ENCODE measurements at regions not wholly inside any gene's neighbourhood (a gene's known extent, or its start where the extent isn't known, plus 50 kb on each side); places are given as distances from the start of the nearest gene placed in this dataset.

DNA sequence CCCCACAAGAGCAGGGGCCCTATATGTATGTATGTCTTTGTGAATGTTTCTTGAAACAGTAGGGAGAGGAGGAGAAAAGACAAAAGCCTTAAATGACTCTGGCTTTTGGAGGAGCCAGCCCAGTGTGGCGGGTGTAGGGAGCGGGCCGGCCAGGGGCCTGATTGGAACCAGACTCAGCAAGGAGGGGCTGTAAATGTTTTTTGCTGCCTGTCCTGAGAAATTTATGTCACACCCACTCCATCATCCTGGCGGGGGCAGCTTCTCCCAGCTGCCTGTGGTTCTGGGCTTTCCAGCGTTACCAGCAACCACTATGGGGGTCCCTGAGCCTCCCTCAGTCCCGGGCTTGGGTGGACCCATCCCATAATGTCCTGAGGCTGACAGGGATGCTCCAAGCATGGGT is 130.8 kb downstream of the PJA1 start:
- H3K9ac ChIP-seq (ENCODE audit: low read depth, low read length, poor library complexity) = no peak overlapping the region
- peak overlapping the region; percentile 46 for H2AK5ac ChIP-seq (ENCODE audit: low read depth, low read length)
- no peaks in the 10 kb centered on the region for H3K9me3 ChIP-seq (replicated peaks in 1 of 2; ENCODE audit: control insufficient read depth in 2 of 2, insufficient read depth in 1 of 2, low read depth in 1 of 2, low read length in 2 of 2)
- WGBS, 2 donors (ENCODE audit: extremely low coverage in 2 of 2, insufficient read length in 2 of 2, insufficient replicate concordance in 1 of 2) = no CpG with 5 or more reads among the region's 6 CpGs
- H3K27ac ChIP-seq (replicated peaks; ENCODE audit: low read length) = no peak overlapping the region
- H3K27me3 ChIP-seq (ENCODE audit: control insufficient read depth in 3 of 3, insufficient read depth in 3 of 3, low read depth in 1 of 3, low read length in 3 of 3) = no peaks in the 10 kb centered on the region
- H3K18ac ChIP-seq (ENCODE audit: low read length) = peak overlapping the region; percentile 57
- DNase-seq (ENCODE audit: low spot score) = no peak
- no peak overlapping the region for H2BK12ac ChIP-seq (ENCODE audit: low read length)
- no peak overlapping the region for H3K4me3 ChIP-seq (ENCODE audit: low read length in 2 of 2)
- no peak overlapping the region for H2BK120ac ChIP-seq (ENCODE audit: low read depth, low read length)
- H3K79me1 ChIP-seq (ENCODE audit: low read depth, low read length) = no peaks in the 10 kb centered on the region
- H2BK5ac ChIP-seq (ENCODE audit: low read length) = no peak overlapping the region
- H2AFZ ChIP-seq (ENCODE audit: low read length) = no peak overlapping the region
- no peak overlapping the region for H4K8ac ChIP-seq (ENCODE audit: low read depth, low read length)
- no peak overlapping the region for H2BK15ac ChIP-seq (ENCODE audit: low read length)
- H3K36me3 ChIP-seq (replicated peaks in 1 of 2; ENCODE audit: control insufficient read depth in 2 of 2, insufficient read depth in 2 of 2, low read length in 2 of 2) = no peaks in the 10 kb centered on the region
- no peak overlapping the region for H3K4ac ChIP-seq (ENCODE audit: low read length)
- H3K4me1 ChIP-seq (ENCODE audit: control insufficient read depth in 2 of 2, insufficient read depth in 1 of 2, low read depth in 1 of 2, low read length in 2 of 2) = peaks cover 3% of the 10 kb centered on the region in 2 donors
- H3K4me2 ChIP-seq (ENCODE audit: insufficient read depth, low read length, poor library complexity, severe bottlenecking) = no peak overlapping the region
- H4K91ac ChIP-seq (ENCODE audit: low read depth, low read length, poor library complexity) = no peak overlapping the region
- H3K23ac ChIP-seq (ENCODE audit: low read depth, low read length, poor library complexity) = no peak overlapping the region
- H3K14ac ChIP-seq (ENCODE audit: low read length) = no peak overlapping the region

DNA sequence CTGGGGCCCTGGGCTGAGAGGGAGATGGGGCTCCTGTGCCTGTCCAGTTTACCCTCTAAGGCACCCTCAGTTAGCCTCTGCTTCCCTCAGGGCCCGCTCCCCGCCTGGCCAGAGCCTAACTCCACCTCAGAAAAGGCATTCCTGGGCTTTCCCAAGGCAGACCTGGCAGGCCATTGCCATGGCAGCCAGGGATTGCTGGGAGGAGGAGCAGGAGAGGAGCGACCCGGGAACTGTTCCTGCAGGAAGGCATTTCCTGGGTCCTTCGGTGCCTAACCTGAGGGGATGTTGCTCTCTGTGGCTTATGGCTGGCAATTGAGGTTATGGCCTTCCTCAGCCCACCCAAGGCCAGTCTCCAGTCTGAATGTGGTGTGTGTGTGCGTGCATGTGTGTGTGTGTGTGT is 131.3 kb downstream of the PJA1 start:
- H3K23ac ChIP-seq (ENCODE audit: low read depth, low read length, poor library complexity) = no peak overlapping the region
- DNase-seq (ENCODE audit: low spot score) = no peak
- H3K27me3 ChIP-seq (ENCODE audit: control insufficient read depth in 3 of 3, insufficient read depth in 3 of 3, low read depth in 1 of 3, low read length in 3 of 3) = no peaks in the 10 kb centered on the region
- no peaks in the 10 kb centered on the region for H3K9me3 ChIP-seq (replicated peaks in 1 of 2; ENCODE audit: control insufficient read depth in 2 of 2, insufficient read depth in 1 of 2, low read depth in 1 of 2, low read length in 2 of 2)
- H2BK120ac ChIP-seq (ENCODE audit: low read depth, low read length) = no peak overlapping the region
- no peaks in the 10 kb centered on the region for H3K79me1 ChIP-seq (ENCODE audit: low read depth, low read length)
- H3K4ac ChIP-seq (ENCODE audit: low read length) = no peak overlapping the region
- no peak overlapping the region for H2AK5ac ChIP-seq (ENCODE audit: low read depth, low read length)
- H3K14ac ChIP-seq (ENCODE audit: low read length) = no peak overlapping the region
- no peak overlapping the region for H2BK12ac ChIP-seq (ENCODE audit: low read length)
- H2BK15ac ChIP-seq (ENCODE audit: low read length) = no peak overlapping the region
- no peak overlapping the region for H4K8ac ChIP-seq (ENCODE audit: low read depth, low read length)
- no peak overlapping the region for H3K4me3 ChIP-seq (ENCODE audit: low read length in 2 of 2)
- WGBS, 2 donors (ENCODE audit: extremely low coverage in 2 of 2, insufficient read length in 2 of 2, insufficient replicate concordance in 1 of 2) = no CpG with 5 or more reads among the region's 6 CpGs
- no peak overlapping the region for H3K4me2 ChIP-seq (ENCODE audit: insufficient read depth, low read length, poor library complexity, severe bottlenecking)
- H3K4me1 ChIP-seq (ENCODE audit: control insufficient read depth in 2 of 2, insufficient read depth in 1 of 2, low read depth in 1 of 2, low read length in 2 of 2) = peaks cover 3% of the 10 kb centered on the region in 2 donors
- no peak overlapping the region for H4K91ac ChIP-seq (ENCODE audit: low read depth, low read length, poor library complexity)
- no peak overlapping the region for H2AFZ ChIP-seq (ENCODE audit: low read length)
- no peak overlapping the region for H3K9ac ChIP-seq (ENCODE audit: low read depth, low read length, poor library complexity)
- H3K27ac ChIP-seq (replicated peaks; ENCODE audit: low read length) = no peak overlapping the region
- H2BK5ac ChIP-seq (ENCODE audit: low read length) = no peak overlapping the region
- H3K36me3 ChIP-seq (replicated peaks in 1 of 2; ENCODE audit: control insufficient read depth in 2 of 2, insufficient read depth in 2 of 2, low read length in 2 of 2) = no peaks in the 10 kb centered on the region
- peak overlapping the region; percentile 48 for H3K18ac ChIP-seq (ENCODE audit: low read length)

DNA sequence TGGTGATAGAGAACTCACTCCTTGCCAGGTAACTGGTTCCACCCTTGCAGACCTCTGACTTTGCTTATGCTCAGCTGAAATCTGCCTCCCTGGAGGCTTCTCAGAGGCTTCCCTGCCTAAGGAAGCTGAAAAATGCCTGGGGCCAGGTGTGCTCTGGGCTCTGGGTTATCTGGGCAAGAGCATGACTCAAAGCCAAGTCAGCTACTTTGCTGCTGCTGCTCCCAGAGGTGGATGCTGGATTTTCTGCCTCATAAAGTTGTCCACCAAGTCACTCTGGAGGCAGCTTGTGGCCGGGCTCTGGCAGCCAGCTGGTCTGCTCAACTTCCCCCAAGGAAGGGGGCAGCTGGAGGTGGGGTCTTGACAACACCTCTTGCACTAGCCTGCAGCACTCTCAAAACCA is 132.7 kb downstream of the PJA1 start:
- peaks cover 3% of the 10 kb centered on the region in 2 donors for H3K4me1 ChIP-seq (ENCODE audit: control insufficient read depth in 2 of 2, insufficient read depth in 1 of 2, low read depth in 1 of 2, low read length in 2 of 2)
- H3K4me2 ChIP-seq (ENCODE audit: insufficient read depth, low read length, poor library complexity, severe bottlenecking) = no peak overlapping the region
- no peak overlapping the region for H2AK5ac ChIP-seq (ENCODE audit: low read depth, low read length)
- no peak overlapping the region for H3K14ac ChIP-seq (ENCODE audit: low read length)
- H3K27me3 ChIP-seq (ENCODE audit: control insufficient read depth in 3 of 3, insufficient read depth in 3 of 3, low read depth in 1 of 3, low read length in 3 of 3) = no peaks in the 10 kb centered on the region
- no peak overlapping the region for H3K4ac ChIP-seq (ENCODE audit: low read length)
- H4K91ac ChIP-seq (ENCODE audit: low read depth, low read length, poor library complexity) = no peak overlapping the region
- H2BK12ac ChIP-seq (ENCODE audit: low read length) = no peak overlapping the region
- H3K79me1 ChIP-seq (ENCODE audit: low read depth, low read length) = no peaks in the 10 kb centered on the region
- no CpG with 5 or more reads among the region's 1 CpG for WGBS, 2 donors (ENCODE audit: extremely low coverage in 2 of 2, insufficient read length in 2 of 2, insufficient replicate concordance in 1 of 2)
- no peak overlapping the region for H2AFZ ChIP-seq (ENCODE audit: low read length)
- H3K9ac ChIP-seq (ENCODE audit: low read depth, low read length, poor library complexity) = no peak overlapping the region
- H3K18ac ChIP-seq (ENCODE audit: low read length) = no peak overlapping the region
- no peak overlapping the region for H3K23ac ChIP-seq (ENCODE audit: low read depth, low read length, poor library complexity)
- no peak overlapping the region for H2BK15ac ChIP-seq (ENCODE audit: low read length)
- no peaks in the 10 kb centered on the region for H3K9me3 ChIP-seq (replicated peaks in 1 of 2; ENCODE audit: control insufficient read depth in 2 of 2, insufficient read depth in 1 of 2, low read depth in 1 of 2, low read length in 2 of 2)
- no peak for DNase-seq (ENCODE audit: low spot score)
- no peak overlapping the region for H2BK120ac ChIP-seq (ENCODE audit: low read depth, low read length)
- H3K27ac ChIP-seq (replicated peaks; ENCODE audit: low read length) = no peak overlapping the region
- H3K4me3 ChIP-seq (ENCODE audit: low read length in 2 of 2) = no peak overlapping the region
- H4K8ac ChIP-seq (ENCODE audit: low read depth, low read length) = no peak overlapping the region
- no peak overlapping the region for H2BK5ac ChIP-seq (ENCODE audit: low read length)
- no peaks in the 10 kb centered on the region for H3K36me3 ChIP-seq (replicated peaks in 1 of 2; ENCODE audit: control insufficient read depth in 2 of 2, insufficient read depth in 2 of 2, low read length in 2 of 2)

DNA sequence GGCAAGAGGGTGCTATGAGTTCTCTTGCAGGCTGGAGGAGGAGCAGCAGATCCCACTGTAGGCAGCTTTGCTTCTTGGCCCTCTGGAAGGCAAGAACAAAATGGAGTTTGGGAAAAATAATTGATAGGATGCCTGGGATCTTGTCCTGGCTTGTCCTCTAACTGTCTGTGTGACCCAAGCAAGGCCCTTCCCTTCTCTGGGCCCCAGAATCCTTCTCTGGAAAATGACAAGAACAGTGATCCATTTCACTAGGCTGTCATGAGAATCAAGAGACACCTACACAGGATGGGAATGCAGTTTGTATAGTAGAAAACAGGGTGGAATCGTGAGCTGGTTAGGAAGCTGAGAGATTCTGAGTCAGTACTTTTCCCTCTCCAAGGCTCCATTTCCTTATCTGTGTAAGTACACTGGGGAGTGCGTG is 133.3 kb downstream of the PJA1 start:
- Histone ChIP-seq H4K91ac (ENCODE audit: low read depth, low read length, poor library complexity) (no peak overlapping the region), H2BK120ac (ENCODE audit: low read depth, low read length) (no peak overlapping the region), H3K27ac (replicated peaks; ENCODE audit: low read length) (no peak overlapping the region), H3K79me1 (ENCODE audit: low read depth, low read length) (no peaks in the 10 kb centered on the region), H3K4me2 (ENCODE audit: insufficient read depth, low read length, poor library complexity, severe bottlenecking) (no peak overlapping the region), H3K4ac (ENCODE audit: low read length) (no peak overlapping the region), H3K9ac (ENCODE audit: low read depth, low read length, poor library complexity) (no peak overlapping the region), H3K36me3 (replicated peaks in 1 of 2; ENCODE audit: control insufficient read depth in 2 of 2, insufficient read depth in 2 of 2, low read length in 2 of 2) (no peaks in the 10 kb centered on the region), H3K4me3 (ENCODE audit: low read length in 2 of 2) (no peak overlapping the region), H2BK15ac (ENCODE audit: low read length) (no peak overlapping the region), H2AFZ (ENCODE audit: low read length) (no peak overlapping the region), H2BK5ac (ENCODE audit: low read length) (no peak overlapping the region), H3K23ac (ENCODE audit: low read depth, low read length, poor library complexity) (no peak overlapping the region), H2AK5ac (ENCODE audit: low read depth, low read length) (no peak overlapping the region), H3K14ac (ENCODE audit: low read length) (no peak overlapping the region), H4K8ac (ENCODE audit: low read depth, low read length) (no peak overlapping the region), H3K4me1 (ENCODE audit: control insufficient read depth in 2 of 2, insufficient read depth in 1 of 2, low read depth in 1 of 2, low read length in 2 of 2) (peaks cover 3% of the 10 kb centered on the region in 2 donors), H3K18ac (ENCODE audit: low read length) (no peak overlapping the region), H3K27me3 (ENCODE audit: control insufficient read depth in 3 of 3, insufficient read depth in 3 of 3, low read depth in 1 of 3, low read length in 3 of 3) (no peaks in the 10 kb centered on the region), H3K9me3 (replicated peaks in 1 of 2; ENCODE audit: control insufficient read depth in 2 of 2, insufficient read depth in 1 of 2, low read depth in 1 of 2, low read length in 2 of 2) (no peaks in the 10 kb centered on the region), H2BK12ac (ENCODE audit: low read length) (no peak overlapping the region)
- no peak for DNase-seq (ENCODE audit: low spot score)
- WGBS, 2 donors (ENCODE audit: extremely low coverage in 2 of 2, insufficient read length in 2 of 2, insufficient replicate concordance in 1 of 2) = no CpG with 5 or more reads among the region's 2 CpGs

Data from neuronal stem cell (in vitro differentiated cells).